HG03460 (cell line): ENCODE measurements at regions not wholly inside any gene's neighbourhood (a gene's known extent, or its start where the extent isn't known, plus 50 kb on each side); places are given as distances from the start of the nearest gene placed in this dataset.

ENCODE experiments used
- ATAC-seq: cut with Tn5 transposase; IDR thresholded peaks from one replicate; pipeline ENCODE4 v1.9.1; 2021; ENCODE audit not compliant: unreplicated experiment

- ATAC-seq, result no peak
Observed at GRCh38 chr18:2087877-2088673, 483.2 kb downstream of the METTL4 start.

GRCh38 chr18:2089396-2089795 lies 481.9 kb downstream of the METTL4 start:
- no peak for ATAC-seq

- no peak for ATAC-seq
Observed at GRCh38 chr18:2091937-2092336, 479.4 kb downstream of the METTL4 start.

- ATAC-seq, result no peak
Observed at GRCh38 chr18:2096551-2096950, 474.8 kb downstream of the METTL4 start.

- no peak for ATAC-seq
Observed at GRCh38 chr18:2100694-2101213, 470.6 kb downstream of the METTL4 start.

GRCh38 chr18:2102022-2102421 lies 469.3 kb downstream of the METTL4 start:
- ATAC-seq, result no peak

GRCh38 chr18:2103299-2103698 lies 468.0 kb downstream of the METTL4 start:
- ATAC-seq, result no peak

- peak; percentile 81 for ATAC-seq
Observed at GRCh38 chr18:2104620-2105462, 466.5 kb downstream of the METTL4 start.

- no peak for ATAC-seq
Observed at GRCh38 chr18:2108591-2108990, 462.7 kb downstream of the METTL4 start.

GRCh38 chr18:2111456-2111855 lies 459.8 kb downstream of the METTL4 start:
- no peak for ATAC-seq

GRCh38 chr18:2112435-2113045 lies 458.8 kb downstream of the METTL4 start:
- ATAC-seq, result no peak

- no peak for ATAC-seq
Observed at GRCh38 chr18:2114289-2114688, 457.0 kb downstream of the METTL4 start.

- ATAC-seq, result no peak
Observed at GRCh38 chr18:2114765-2115164, 456.5 kb downstream of the METTL4 start.

GRCh38 chr18:2121224-2121623 lies 450.1 kb downstream of the METTL4 start:
- no peak for ATAC-seq

GRCh38 chr18:2123077-2123476 lies 448.2 kb downstream of the METTL4 start:
- ATAC-seq, result no peak

- no peak for ATAC-seq
Observed at GRCh38 chr18:2134364-2134763, 436.9 kb downstream of the METTL4 start.

- ATAC-seq, result no peak
Observed at GRCh38 chr18:2135309-2135708, 436.0 kb downstream of the METTL4 start.

GRCh38 chr18:2138552-2138951 lies 432.8 kb downstream of the METTL4 start:
- no peak for ATAC-seq

- no peak for ATAC-seq
Observed at GRCh38 chr18:2139691-2140090, 431.6 kb downstream of the METTL4 start.

GRCh38 chr18:2143636-2144035 lies 427.7 kb downstream of the METTL4 start:
- ATAC-seq, result no peak

- no peak for ATAC-seq
Observed at GRCh38 chr18:2144811-2145210, 426.5 kb downstream of the METTL4 start.
